Liver (tissue), 3 donors: ENCODE measurements at regions not wholly inside any gene's neighbourhood (a gene's known extent, or its start where the extent isn't known, plus 50 kb on each side); places are given as distances from the start of the nearest gene placed in this dataset.

ENCODE experiments used
- GABPA ChIP-seq, 2 donors: IDR thresholded peaks in 1 of 2; conservative IDR thresholded peaks in 1 of 2; 2 replicates each; pipeline ENCODE4 v1.6.1; 2016; ENCODE audit warnings: antibody characterized with exemption in 2 of 2, mild to moderate bottlenecking in 1 of 2, moderate library complexity in 1 of 2
- JUND ChIP-seq, 2 donors: IDR thresholded peaks; 2 replicates each; pipeline ENCODE4 v1.6.1; 2016; ENCODE audit warnings: antibody characterized with exemption in 2 of 2
- MAX ChIP-seq: IDR thresholded peaks from 2 replicates; pipeline ENCODE4 v1.6.1; 2016; ENCODE audit warnings: antibody characterized with exemption
- NR2F2 ChIP-seq: IDR thresholded peaks from 2 replicates; pipeline ENCODE4 v1.6.1; 2016; ENCODE audit warnings: antibody characterized with exemption
- RAD21 ChIP-seq, 2 donors: IDR thresholded peaks; 2 replicates each; pipeline ENCODE4 v1.6.1; 2016; ENCODE audit warnings: antibody characterized with exemption in 2 of 2, mild to moderate bottlenecking in 2 of 2
- SP1 ChIP-seq: IDR thresholded peaks from 2 replicates; pipeline ENCODE4 v1.6.1; 2018; ENCODE audit warnings: antibody characterized with exemption, mild to moderate bottlenecking
- TAF1 ChIP-seq: conservative IDR thresholded peaks from 2 replicates; pipeline ENCODE4 v1.6.1; 2016; ENCODE audit warnings: antibody characterized with exemption, mild to moderate bottlenecking
- YY1 ChIP-seq: IDR thresholded peaks from 2 replicates; pipeline ENCODE4 v1.6.1; 2016; ENCODE audit warnings: antibody characterized with exemption, mild to moderate bottlenecking
- ZBTB33 ChIP-seq: IDR thresholded peaks from 2 replicates; pipeline ENCODE4 v1.6.1; 2016; ENCODE audit warnings: antibody characterized with exemption
- TF ChIP-seq, protein P1 (sequence below): fragments of 150-350 bp; IDR thresholded peaks from 2 replicates; pipeline ENCODE4 v1.5.1; 2017; ENCODE audit warnings: improper control_type of control experiment, low read depth, low read length; ENCODE audit not compliant: missing input control
- TF ChIP-seq, protein P2 (sequence below): IDR thresholded peaks from 2 replicates; pipeline ENCODE4 v1.6.1; 2016; ENCODE audit warnings: antibody characterized with exemption, mild to moderate bottlenecking
- donor health status: healthy.
- donor health status: healthy.

DNA sequence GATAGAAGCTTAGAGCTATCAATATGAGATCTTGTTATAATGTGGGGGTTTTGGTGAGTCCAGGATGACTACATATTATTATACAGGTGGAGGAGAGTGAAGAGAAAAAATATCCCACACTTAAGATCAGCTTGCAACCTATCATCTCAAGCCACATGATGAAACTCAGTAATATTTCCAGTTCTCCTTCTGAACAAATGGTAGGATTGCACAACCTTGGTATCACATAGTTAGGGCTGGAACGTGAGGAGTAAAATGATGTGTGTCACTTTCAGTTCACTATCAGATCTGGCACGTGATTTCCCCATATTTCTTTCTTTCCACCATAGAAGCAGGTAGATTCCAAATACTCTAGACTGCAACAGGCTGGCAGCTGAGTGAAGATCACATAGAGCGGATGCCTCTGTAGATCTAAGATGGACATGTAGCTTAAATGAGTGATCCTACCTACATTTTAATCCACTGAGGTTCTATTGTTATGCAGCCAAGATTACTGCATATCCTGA is 150.6 kb upstream of the ANKRD50 start:
- TF ChIP-seq, protein P1, sequence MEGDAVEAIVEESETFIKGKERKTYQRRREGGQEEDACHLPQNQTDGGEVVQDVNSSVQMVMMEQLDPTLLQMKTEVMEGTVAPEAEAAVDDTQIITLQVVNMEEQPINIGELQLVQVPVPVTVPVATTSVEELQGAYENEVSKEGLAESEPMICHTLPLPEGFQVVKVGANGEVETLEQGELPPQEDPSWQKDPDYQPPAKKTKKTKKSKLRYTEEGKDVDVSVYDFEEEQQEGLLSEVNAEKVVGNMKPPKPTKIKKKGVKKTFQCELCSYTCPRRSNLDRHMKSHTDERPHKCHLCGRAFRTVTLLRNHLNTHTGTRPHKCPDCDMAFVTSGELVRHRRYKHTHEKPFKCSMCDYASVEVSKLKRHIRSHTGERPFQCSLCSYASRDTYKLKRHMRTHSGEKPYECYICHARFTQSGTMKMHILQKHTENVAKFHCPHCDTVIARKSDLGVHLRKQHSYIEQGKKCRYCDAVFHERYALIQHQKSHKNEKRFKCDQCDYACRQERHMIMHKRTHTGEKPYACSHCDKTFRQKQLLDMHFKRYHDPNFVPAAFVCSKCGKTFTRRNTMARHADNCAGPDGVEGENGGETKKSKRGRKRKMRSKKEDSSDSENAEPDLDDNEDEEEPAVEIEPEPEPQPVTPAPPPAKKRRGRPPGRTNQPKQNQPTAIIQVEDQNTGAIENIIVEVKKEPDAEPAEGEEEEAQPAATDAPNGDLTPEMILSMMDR: no peak
- TF ChIP-seq NR2F2 (no peak), YY1 (no peak), SP1 (no peak), TAF1 (no peak), ZBTB33 (no peak), RAD21 (IDR thresholded peaks at IDR 0.05) (no peak), MAX (no peak), GABPA (IDR thresholded peaks at IDR 0.05 in 1 of 2, conservative IDR thresholded peaks at IDR 0.05 in 1 of 2) (no peak), JUND (IDR thresholded peaks at IDR 0.05) (no peak)
- TF ChIP-seq, protein P2, sequence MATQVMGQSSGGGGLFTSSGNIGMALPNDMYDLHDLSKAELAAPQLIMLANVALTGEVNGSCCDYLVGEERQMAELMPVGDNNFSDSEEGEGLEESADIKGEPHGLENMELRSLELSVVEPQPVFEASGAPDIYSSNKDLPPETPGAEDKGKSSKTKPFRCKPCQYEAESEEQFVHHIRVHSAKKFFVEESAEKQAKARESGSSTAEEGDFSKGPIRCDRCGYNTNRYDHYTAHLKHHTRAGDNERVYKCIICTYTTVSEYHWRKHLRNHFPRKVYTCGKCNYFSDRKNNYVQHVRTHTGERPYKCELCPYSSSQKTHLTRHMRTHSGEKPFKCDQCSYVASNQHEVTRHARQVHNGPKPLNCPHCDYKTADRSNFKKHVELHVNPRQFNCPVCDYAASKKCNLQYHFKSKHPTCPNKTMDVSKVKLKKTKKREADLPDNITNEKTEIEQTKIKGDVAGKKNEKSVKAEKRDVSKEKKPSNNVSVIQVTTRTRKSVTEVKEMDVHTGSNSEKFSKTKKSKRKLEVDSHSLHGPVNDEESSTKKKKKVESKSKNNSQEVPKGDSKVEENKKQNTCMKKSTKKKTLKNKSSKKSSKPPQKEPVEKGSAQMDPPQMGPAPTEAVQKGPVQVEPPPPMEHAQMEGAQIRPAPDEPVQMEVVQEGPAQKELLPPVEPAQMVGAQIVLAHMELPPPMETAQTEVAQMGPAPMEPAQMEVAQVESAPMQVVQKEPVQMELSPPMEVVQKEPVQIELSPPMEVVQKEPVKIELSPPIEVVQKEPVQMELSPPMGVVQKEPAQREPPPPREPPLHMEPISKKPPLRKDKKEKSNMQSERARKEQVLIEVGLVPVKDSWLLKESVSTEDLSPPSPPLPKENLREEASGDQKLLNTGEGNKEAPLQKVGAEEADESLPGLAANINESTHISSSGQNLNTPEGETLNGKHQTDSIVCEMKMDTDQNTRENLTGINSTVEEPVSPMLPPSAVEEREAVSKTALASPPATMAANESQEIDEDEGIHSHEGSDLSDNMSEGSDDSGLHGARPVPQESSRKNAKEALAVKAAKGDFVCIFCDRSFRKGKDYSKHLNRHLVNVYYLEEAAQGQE: no peak
